ENCODE measurements at regions not wholly inside any gene's neighbourhood (a gene's known extent, or its start where the extent isn't known, plus 50 kb on each side); places are given as distances from the start of the nearest gene placed in this dataset.
"Not testable (repeated sequence)": the region's sequence is repeated elsewhere in the genome, so short reads cannot be mapped to it uniquely, and the experiment has no call there.

GRCh38 chr7:128561116-128561722, 84.7 kb downstream of the METTL2B start:
- peaks cover 0 to 15% of the 10 kb centered on the region in 2 donors for H3K36me3 Mint-ChIP-seq
- not testable (repeated sequence) for DNase-seq (ENCODE audit: low spot score in 2 of 2); H3K27ac Mint-ChIP-seq; ATAC-seq; H3K9me3 Mint-ChIP-seq

DNA sequence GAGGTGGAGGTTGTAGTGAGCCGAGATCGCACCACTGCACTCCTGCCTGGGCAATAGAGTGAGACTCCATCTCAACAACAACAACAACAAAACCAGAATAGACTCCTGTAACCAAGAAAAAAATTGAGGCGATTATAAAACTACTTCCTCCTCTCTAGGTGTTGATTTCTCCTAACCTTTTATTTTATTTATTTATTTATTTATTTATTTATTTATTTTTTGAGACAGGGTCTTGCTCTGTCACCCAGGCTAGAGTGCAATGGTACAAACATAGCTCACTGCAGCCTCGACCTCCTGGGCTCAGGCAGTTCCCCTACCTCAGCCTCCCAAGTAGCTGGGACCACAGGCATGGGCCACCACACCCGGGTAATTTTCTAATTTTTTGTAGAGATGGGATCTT, 86.2 kb downstream of the METTL2B start:
- not testable (repeated sequence) for H3K9me3 Mint-ChIP-seq; DNase-seq (ENCODE audit: low spot score in 2 of 2); H3K27ac Mint-ChIP-seq; ATAC-seq
- peaks cover 0 to 15% of the 10 kb centered on the region in 2 donors for H3K36me3 Mint-ChIP-seq

- H3K27ac Mint-ChIP-seq; H3K9me3 Mint-ChIP-seq; DNase-seq (ENCODE audit: low spot score in 2 of 2): not testable (repeated sequence)
- peak; percentile 34 to 47 for ATAC-seq
- peaks cover 0 to 11% of the 10 kb centered on the region in 2 donors for H3K36me3 Mint-ChIP-seq
These were observed 87.7 kb downstream of the METTL2B start for GRCh38 chr7:128564123-128564700.

GRCh38 chr7:128564932-128565864, 88.7 kb downstream of the METTL2B start:
- H3K9me3 Mint-ChIP-seq; ATAC-seq; H3K36me3 Mint-ChIP-seq; DNase-seq (ENCODE audit: low spot score in 2 of 2): not testable (repeated sequence)
- peak overlapping the region in 1 of 2 donors; percentile 44 for H3K27ac Mint-ChIP-seq

GRCh38 chr7:128575277-128575676, 96.8 kb upstream of the GARIN1A start:
- H3K27ac Mint-ChIP-seq; H3K9me3 Mint-ChIP-seq; ATAC-seq; DNase-seq (ENCODE audit: low spot score in 2 of 2); H3K36me3 Mint-ChIP-seq: not testable (repeated sequence)

GRCh38 chr7:128576953-128577352, 95.1 kb upstream of the GARIN1A start:
- not testable (repeated sequence) for DNase-seq (ENCODE audit: low spot score in 2 of 2); ATAC-seq; H3K36me3 Mint-ChIP-seq; H3K27ac Mint-ChIP-seq; H3K9me3 Mint-ChIP-seq

DNA sequence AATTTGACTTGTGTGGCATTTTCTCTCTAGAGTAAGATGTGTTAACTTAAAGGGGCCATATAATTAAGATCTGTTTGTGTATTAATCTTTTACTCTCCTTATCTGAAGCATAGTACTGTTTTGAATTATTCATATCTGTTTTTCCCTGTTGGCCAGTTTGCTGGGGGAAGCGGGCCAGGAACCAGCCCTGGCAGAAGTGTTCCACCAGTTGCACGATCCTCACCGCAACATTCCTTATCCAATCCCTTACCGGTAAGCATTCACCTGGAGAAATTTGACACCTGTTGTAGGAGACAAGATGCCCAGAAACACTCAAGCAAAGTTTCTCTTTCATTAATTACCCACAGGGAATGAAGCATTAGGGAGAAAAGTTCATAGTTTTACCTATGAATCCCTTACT, 92.2 kb upstream of the GARIN1A start:
- not testable (repeated sequence) for H3K9me3 Mint-ChIP-seq; DNase-seq (ENCODE audit: low spot score in 2 of 2); H3K27ac Mint-ChIP-seq; ATAC-seq; H3K36me3 Mint-ChIP-seq

DNA sequence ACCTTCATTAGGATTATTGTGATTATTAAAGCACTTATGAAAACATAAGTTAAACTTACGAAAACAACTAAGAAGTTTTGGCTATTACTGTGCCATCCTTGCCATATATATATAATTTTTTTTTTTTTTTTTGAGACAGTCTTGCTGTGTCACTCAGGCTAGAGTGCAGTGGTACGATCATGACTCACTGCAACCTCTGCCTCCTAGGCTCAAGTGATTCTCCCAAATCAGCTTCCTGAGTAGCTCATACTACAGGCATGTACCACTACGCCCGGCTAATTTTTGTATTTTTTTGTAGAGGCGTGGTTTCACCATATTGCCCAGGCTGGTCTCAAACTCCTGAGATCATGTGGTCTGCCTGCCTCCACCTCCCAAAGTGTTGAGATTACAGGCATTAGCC, 91.0 kb upstream of the GARIN1A start:
- not testable (repeated sequence) for ATAC-seq; DNase-seq (ENCODE audit: low spot score in 2 of 2); H3K9me3 Mint-ChIP-seq; H3K36me3 Mint-ChIP-seq; H3K27ac Mint-ChIP-seq

GRCh38 chr7:128581825-128582561, 90.1 kb upstream of the GARIN1A start:
- peak overlapping the region in 1 of 2 donors; percentile 13 for H3K27ac Mint-ChIP-seq
- H3K36me3 Mint-ChIP-seq; DNase-seq (ENCODE audit: low spot score in 2 of 2); ATAC-seq; H3K9me3 Mint-ChIP-seq: not testable (repeated sequence)

DNA sequence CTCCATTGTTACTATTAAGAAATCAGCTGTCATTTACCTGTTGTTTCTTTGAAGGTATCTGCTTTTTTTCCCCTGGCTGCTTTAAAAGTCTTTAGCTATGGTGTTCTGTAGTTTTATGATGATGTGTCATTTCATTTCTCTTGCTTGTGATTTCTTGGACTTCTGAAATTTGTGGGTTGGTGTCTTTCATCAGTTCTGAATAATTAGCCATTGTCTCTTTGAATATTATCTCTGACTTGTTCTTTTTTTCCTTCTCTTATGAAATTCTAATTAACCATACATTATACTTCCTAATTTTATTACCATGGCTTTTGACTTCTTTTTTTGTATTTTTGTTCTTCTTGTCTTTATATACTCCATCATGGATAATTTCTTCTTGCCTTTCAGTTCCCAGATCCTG, 85.4 kb upstream of the GARIN1A start:
- H3K36me3 Mint-ChIP-seq; DNase-seq (ENCODE audit: low spot score in 2 of 2); H3K9me3 Mint-ChIP-seq; ATAC-seq; H3K27ac Mint-ChIP-seq: not testable (repeated sequence)

- DNase-seq (ENCODE audit: low spot score in 2 of 2) (no peak), ATAC-seq (no peak)
- Mint-ChIP-seq H3K36me3 (peaks cover 0 to 12% of the 10 kb centered on the region in 2 donors), H3K9me3 (no peaks in the 10 kb centered on the region), H3K27ac (no peak overlapping the region)
These were observed 80.4 kb upstream of the GARIN1A start for GRCh38 chr7:128591705-128592104.

- DNase-seq (ENCODE audit: low spot score in 2 of 2): not testable (repeated sequence)
These were observed 79.9 kb upstream of the GARIN1A start for GRCh38 chr7:128592209-128592608.

GRCh38 chr7:128594061-128594460, 78.0 kb upstream of the GARIN1A start:
- ATAC-seq; DNase-seq (ENCODE audit: low spot score in 2 of 2); H3K9me3 Mint-ChIP-seq: not testable (repeated sequence)
- Mint-ChIP-seq H3K36me3 (peaks cover 0 to 18% of the 10 kb centered on the region in 2 donors), H3K27ac (peak overlapping the region in 1 of 2 donors; percentile 36)

More at GRCh38 chr7:128592209-128592608, 79.9 kb upstream of the GARIN1A start:
- peaks cover 0 to 12% of the 10 kb centered on the region in 2 donors for H3K36me3 Mint-ChIP-seq
- H3K27ac Mint-ChIP-seq, ATAC-seq, H3K9me3 Mint-ChIP-seq: not testable (repeated sequence)

- DNase-seq (ENCODE audit: low spot score in 2 of 2); H3K9me3 Mint-ChIP-seq; ATAC-seq: not testable (repeated sequence)
- Mint-ChIP-seq H3K27ac (peak overlapping the region; percentile 8 to 15), H3K36me3 (peaks cover 6 to 26% of the 10 kb centered on the region in 2 donors)
These were observed 75.6 kb upstream of the GARIN1A start for GRCh38 chr7:128596336-128597128.

GRCh38 chr7:128598946-128599345, 73.1 kb upstream of the GARIN1A start:
- H3K36me3 Mint-ChIP-seq: peaks cover 6 to 26% of the 10 kb centered on the region in 2 donors
- H3K27ac Mint-ChIP-seq; H3K9me3 Mint-ChIP-seq; ATAC-seq; DNase-seq (ENCODE audit: low spot score in 2 of 2): not testable (repeated sequence)
